ENCODE measurements at regions not wholly inside any gene's neighbourhood (a gene's known extent, or its start where the extent isn't known, plus 50 kb on each side); places are given as distances from the start of the nearest gene placed in this dataset.

DNA sequence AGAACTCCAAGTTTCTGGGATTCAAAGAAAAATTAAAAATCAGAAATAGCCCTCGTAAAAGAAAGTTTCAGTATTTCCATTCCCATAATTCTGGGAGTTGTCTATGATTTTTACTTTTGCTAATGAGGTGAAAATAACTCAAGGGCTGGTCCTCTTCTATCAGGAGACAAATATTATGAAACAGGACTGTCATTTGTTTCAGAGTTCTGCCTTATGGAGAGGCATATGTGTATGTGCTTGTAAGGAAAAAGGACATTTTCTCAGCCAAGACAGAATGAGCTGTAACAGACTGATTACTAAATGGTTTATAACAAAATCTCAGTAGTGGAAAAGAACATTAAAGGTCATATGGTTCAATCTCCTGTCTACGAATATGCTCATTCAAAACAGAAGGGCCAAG, 59.0 kb upstream of the TAB3 start:
- TF ChIP-seq EZH2 (IDR thresholded peaks at IDR 0.05; ENCODE audit: low read length, missing control alignments) = no peak
- TF ChIP-seq, protein P1, sequence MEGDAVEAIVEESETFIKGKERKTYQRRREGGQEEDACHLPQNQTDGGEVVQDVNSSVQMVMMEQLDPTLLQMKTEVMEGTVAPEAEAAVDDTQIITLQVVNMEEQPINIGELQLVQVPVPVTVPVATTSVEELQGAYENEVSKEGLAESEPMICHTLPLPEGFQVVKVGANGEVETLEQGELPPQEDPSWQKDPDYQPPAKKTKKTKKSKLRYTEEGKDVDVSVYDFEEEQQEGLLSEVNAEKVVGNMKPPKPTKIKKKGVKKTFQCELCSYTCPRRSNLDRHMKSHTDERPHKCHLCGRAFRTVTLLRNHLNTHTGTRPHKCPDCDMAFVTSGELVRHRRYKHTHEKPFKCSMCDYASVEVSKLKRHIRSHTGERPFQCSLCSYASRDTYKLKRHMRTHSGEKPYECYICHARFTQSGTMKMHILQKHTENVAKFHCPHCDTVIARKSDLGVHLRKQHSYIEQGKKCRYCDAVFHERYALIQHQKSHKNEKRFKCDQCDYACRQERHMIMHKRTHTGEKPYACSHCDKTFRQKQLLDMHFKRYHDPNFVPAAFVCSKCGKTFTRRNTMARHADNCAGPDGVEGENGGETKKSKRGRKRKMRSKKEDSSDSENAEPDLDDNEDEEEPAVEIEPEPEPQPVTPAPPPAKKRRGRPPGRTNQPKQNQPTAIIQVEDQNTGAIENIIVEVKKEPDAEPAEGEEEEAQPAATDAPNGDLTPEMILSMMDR (conservative IDR thresholded peaks at IDR 0.05 in 1 of 2, IDR thresholded peaks at IDR 0.05 in 1 of 2; ENCODE audit: low read depth in 1 of 2, low read length in 2 of 2) = no peak
